ENCODE measurements at regions not wholly inside any gene's neighbourhood (a gene's known extent, or its start where the extent isn't known, plus 50 kb on each side); places are given as distances from the start of the nearest gene placed in this dataset.

DNA sequence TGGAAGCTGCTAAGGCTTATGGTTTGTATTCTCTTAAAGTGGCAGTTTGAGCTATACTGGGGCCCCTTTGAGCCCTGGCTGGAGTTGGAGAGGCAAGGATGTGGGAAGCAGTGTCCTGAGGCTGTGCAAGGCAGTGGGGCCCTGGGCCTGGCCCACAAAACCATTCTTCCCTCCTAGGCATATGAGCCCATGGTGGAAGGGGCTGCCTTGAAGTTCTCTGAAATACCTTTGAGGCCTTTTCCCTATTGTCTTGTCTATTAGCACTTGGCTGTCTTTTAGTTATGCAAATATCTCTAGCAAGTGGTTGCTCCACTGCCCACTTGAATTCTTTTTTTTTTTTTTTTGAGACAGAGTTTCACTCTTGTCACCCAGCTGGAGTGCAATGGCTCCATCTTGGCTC lies 119.2 kb downstream of the PCTP start:
- ChIA-PET CTCF (no interaction called here), POLR2A (no interaction called here)
- peaks cover 5% of the 10 kb centered on the region for H3K9me3 Mint-ChIP-seq
- DNase-seq, result no peak
- TF ChIP-seq, protein P1, sequence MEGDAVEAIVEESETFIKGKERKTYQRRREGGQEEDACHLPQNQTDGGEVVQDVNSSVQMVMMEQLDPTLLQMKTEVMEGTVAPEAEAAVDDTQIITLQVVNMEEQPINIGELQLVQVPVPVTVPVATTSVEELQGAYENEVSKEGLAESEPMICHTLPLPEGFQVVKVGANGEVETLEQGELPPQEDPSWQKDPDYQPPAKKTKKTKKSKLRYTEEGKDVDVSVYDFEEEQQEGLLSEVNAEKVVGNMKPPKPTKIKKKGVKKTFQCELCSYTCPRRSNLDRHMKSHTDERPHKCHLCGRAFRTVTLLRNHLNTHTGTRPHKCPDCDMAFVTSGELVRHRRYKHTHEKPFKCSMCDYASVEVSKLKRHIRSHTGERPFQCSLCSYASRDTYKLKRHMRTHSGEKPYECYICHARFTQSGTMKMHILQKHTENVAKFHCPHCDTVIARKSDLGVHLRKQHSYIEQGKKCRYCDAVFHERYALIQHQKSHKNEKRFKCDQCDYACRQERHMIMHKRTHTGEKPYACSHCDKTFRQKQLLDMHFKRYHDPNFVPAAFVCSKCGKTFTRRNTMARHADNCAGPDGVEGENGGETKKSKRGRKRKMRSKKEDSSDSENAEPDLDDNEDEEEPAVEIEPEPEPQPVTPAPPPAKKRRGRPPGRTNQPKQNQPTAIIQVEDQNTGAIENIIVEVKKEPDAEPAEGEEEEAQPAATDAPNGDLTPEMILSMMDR (IDR thresholded peaks at IDR 0.05), result no peak
- H3K27ac Mint-ChIP-seq, result no peak overlapping the region
- H3K4me3 Mint-ChIP-seq, result no peak overlapping the region
- intact Hi-C loops (cut with micrococcal nuclease), result no loop called here
- H3K36me3 Mint-ChIP-seq (ENCODE audit: low read depth), result no peaks in the 10 kb centered on the region
- no peaks in the 10 kb centered on the region for H3K4me1 Mint-ChIP-seq
- peaks cover 2% of the 10 kb centered on the region for H3K27me3 Mint-ChIP-seq
- ATAC-seq (ENCODE audit: low read depth), result no peak

DNA sequence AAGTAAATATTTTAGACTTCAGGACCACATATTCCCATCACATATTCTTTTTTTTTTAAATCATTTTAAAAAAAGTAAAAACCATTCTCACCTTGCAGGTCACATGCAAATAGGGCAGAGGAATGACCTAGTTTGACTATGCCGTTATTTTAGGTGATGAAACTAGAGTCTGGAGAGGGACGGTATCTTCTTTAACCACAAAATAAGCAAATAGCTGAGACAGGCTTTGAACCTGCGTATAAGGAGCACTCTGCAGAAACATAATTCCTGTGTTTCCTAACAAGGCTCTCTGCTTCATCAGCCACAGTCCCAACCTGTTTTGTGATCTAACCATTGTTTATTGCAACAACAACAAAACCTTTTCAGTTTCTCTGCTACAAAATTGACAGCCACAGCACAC lies 121.5 kb downstream of the PCTP start:
- peaks cover 5% of the 10 kb centered on the region for H3K27me3 Mint-ChIP-seq
- ChIA-PET POLR2A (no interaction called here), CTCF (no interaction called here)
- no peaks in the 10 kb centered on the region for H3K4me1 Mint-ChIP-seq
- H3K36me3 Mint-ChIP-seq (ENCODE audit: low read depth), result no peaks in the 10 kb centered on the region
- intact Hi-C loops (cut with micrococcal nuclease), result no loop called here
- no peak overlapping the region for H3K4me3 Mint-ChIP-seq
- peaks cover 6% of the 10 kb centered on the region for H3K9me3 Mint-ChIP-seq
- TF ChIP-seq, protein P1 (IDR thresholded peaks at IDR 0.05), result no peak
- ATAC-seq (ENCODE audit: low read depth), result no peak
- no peak for DNase-seq
- no peak overlapping the region for H3K27ac Mint-ChIP-seq

DNA sequence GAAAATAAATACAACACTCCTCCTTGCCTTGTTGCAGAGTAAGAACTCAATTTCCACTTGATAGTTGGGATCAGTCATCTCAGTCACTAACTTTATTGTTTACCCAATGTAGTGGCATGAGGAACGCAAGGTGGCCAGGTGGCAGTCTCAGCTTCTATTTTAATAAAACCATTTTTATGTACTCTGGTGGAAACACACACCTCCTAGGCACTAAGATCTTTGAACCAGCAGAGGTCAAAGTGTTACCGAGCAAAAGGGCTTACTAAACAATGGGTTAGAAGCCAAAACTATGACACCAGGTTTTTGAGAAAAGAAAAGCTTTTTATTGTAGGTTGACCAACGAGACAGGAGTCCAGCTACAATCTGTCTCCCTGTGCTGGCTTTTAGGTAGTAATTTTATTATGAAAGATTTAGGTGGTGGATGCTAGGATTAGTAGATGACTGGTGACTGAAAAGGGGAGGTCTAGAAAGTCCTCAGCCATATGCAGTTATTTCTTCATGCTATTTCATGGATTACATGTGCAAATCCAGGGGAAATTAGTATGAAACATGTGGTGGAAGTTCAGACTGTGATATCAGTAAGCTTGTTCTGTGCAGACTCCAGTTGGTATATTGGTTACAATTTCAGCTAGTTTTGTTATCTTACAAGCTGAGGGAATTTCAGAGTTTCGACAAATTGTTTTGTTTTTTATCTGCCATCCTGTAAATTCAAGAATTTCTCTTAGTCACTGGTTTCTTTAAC lies 122.3 kb downstream of the PCTP start:
- POLR2A ChIA-PET, result no interaction called here
- Mint-ChIP-seq H3K4me3 (no peak overlapping the region), H3K27me3 (peaks cover 7% of the 10 kb centered on the region), H3K27ac (no peak overlapping the region), H3K36me3 (ENCODE audit: low read depth) (no peaks in the 10 kb centered on the region), H3K9me3 (peaks cover 6% of the 10 kb centered on the region), H3K4me1 (no peaks in the 10 kb centered on the region)
- ATAC-seq (ENCODE audit: low read depth), result no peak
- CTCF ChIA-PET, result no interaction called here
- TF ChIP-seq, protein P1 (IDR thresholded peaks at IDR 0.05), result no peak
- intact Hi-C loops (cut with micrococcal nuclease), result no loop called here
- no peak for DNase-seq

DNA sequence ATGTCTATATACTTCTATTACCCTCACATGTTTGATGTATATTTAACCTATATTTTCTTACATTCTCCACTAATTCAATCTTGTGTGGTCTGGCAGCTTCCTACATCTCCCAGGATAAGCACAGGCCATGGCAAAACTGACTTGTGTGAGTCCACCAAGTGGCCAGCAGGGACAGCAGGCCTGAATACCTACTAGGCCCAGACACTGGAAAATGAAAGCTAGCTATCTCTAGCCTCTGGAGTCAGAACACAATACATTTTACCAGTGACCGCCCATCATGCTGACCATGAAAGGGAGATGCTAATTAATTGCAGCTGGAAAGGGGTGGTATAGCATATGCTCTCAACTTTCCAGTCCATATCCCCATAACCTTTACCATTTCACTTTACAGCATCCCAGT lies 132.3 kb downstream of the PCTP start:
- intact Hi-C loops (cut with micrococcal nuclease), result loop anchor here (10.0 kb wide), 1 partner anchor 58 kb away; no protein-coding TSS in a partner anchor

DNA sequence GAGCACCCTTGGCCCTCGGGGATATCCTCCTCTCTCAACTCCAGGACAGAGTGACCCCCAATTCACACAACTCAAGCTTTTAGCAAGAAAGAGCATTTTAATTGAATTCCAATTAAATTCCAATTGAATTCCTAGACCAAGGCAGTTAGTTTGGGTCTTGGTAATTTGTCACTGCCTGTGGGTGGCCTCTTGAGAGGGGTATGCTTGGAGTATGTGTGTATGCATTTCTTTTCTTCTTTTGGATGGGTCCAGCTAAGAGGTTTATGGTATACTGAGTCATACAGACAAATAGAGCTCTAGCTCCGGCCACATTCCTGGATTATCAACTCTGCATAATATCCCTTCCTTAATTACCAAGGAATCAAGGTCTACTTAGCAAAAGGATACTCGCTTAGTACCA lies 136.7 kb downstream of the PCTP start:
- TF ChIP-seq, protein P1 (IDR thresholded peaks at IDR 0.05), result no peak
- CTCF ChIA-PET, result no interaction called here
- no peaks in the 10 kb centered on the region for H3K36me3 Mint-ChIP-seq (ENCODE audit: low read depth)
- DNase-seq (no peak), ATAC-seq (ENCODE audit: low read depth) (no peak)
- peaks cover 2% of the 10 kb centered on the region for H3K27me3 Mint-ChIP-seq
- POLR2A ChIA-PET, result no interaction called here
- no peaks in the 10 kb centered on the region for H3K4me1 Mint-ChIP-seq
- H3K27ac Mint-ChIP-seq, result no peak overlapping the region
- no peaks in the 10 kb centered on the region for H3K9me3 Mint-ChIP-seq
- intact Hi-C loops (cut with micrococcal nuclease), result loop anchor here (10.0 kb wide), 1 partner anchor 63 kb away; no protein-coding TSS in a partner anchor
- H3K4me3 Mint-ChIP-seq, result no peak overlapping the region

More for the DNA sequence above, 132.3 kb downstream of the PCTP start:
- ATAC-seq (ENCODE audit: low read depth) (no peak), DNase-seq (no peak)
- H3K4me3 Mint-ChIP-seq, result no peak overlapping the region
- no peaks in the 10 kb centered on the region for H3K36me3 Mint-ChIP-seq (ENCODE audit: low read depth)
- H3K9me3 Mint-ChIP-seq, result no peaks in the 10 kb centered on the region
- ChIA-PET POLR2A (no interaction called here), CTCF (no interaction called here)
- no peaks in the 10 kb centered on the region for H3K27me3 Mint-ChIP-seq
- no peaks in the 10 kb centered on the region for H3K4me1 Mint-ChIP-seq
- H3K27ac Mint-ChIP-seq, result no peak overlapping the region
- TF ChIP-seq, protein P1 (IDR thresholded peaks at IDR 0.05), result no peak

Data from activated B cell treated with CpG ODN at 0.5 μM for 24 hours (primary cell).